ENCODE measurements at regions not wholly inside any gene's neighbourhood (a gene's known extent, or its start where the extent isn't known, plus 50 kb on each side); places are given as distances from the start of the nearest gene placed in this dataset.

DNA sequence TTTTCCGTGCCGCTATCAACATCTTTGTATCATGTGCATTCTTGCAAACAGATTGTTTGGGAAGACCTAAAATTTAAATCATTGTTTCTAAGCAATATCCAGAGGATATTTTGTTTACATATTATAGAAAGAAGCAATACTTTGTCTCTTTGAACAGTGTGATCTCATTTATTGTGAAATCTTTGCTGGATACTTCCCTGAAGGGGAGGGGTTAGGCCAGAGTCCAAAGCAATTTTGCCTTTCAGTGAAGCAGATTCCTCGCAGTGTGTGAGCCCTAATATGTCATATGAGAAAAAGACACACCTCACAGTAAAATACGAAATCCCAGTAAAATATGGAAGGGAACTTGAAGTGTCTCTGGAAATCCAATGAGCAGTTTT, 158.7 kb upstream of the SLCO3A1 start:
- TF ChIP-seq, protein P1, sequence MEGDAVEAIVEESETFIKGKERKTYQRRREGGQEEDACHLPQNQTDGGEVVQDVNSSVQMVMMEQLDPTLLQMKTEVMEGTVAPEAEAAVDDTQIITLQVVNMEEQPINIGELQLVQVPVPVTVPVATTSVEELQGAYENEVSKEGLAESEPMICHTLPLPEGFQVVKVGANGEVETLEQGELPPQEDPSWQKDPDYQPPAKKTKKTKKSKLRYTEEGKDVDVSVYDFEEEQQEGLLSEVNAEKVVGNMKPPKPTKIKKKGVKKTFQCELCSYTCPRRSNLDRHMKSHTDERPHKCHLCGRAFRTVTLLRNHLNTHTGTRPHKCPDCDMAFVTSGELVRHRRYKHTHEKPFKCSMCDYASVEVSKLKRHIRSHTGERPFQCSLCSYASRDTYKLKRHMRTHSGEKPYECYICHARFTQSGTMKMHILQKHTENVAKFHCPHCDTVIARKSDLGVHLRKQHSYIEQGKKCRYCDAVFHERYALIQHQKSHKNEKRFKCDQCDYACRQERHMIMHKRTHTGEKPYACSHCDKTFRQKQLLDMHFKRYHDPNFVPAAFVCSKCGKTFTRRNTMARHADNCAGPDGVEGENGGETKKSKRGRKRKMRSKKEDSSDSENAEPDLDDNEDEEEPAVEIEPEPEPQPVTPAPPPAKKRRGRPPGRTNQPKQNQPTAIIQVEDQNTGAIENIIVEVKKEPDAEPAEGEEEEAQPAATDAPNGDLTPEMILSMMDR (IDR thresholded peaks at IDR 0.05), result no peak
- peak overlapping the region; percentile 27 for H3K4me3 ChIP-seq
- DNase-seq, result no peak

DNA sequence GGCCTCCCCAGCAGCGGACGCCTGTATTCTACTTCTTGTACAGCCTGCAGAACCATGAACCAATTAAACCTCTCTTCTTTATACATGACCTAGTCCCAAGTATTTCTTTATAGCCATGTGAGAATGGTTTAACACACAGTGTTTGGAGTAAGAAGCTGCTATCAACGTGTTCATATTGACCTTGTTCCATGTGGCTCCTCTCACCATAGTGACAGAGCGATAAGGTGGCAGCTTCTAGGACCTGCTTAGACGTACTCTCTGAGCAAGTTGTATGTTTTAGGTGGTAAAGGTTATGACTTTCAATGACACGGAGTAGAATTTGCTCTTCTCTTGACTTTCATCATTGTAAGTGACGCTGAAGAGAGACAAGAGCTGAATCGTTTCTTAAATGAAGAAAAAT, 157.7 kb upstream of the SLCO3A1 start:
- H3K4me1 ChIP-seq, result no peaks in the 10 kb centered on the region
- no peaks in the 10 kb centered on the region for H3K9me3 ChIP-seq
- ATAC-seq (no peak), DNase-seq (no peak)
- no peaks in the 10 kb centered on the region for H3K36me3 ChIP-seq
- H3K27me3 ChIP-seq, result no peaks in the 10 kb centered on the region
- TF ChIP-seq, protein P1 (IDR thresholded peaks at IDR 0.05), result no peak
- H3K4me3 ChIP-seq, result no peak overlapping the region
- H3K27ac ChIP-seq, result no peak overlapping the region
- intact Hi-C loops (cut with DNase I), result no loop called here

More for the DNA sequence above, 158.7 kb upstream of the SLCO3A1 start:
- intact Hi-C loops (cut with DNase I), result no loop called here
- peak; percentile 73 for ATAC-seq
- Histone ChIP-seq H3K9me3 (no peaks in the 10 kb centered on the region), H3K27me3 (no peaks in the 10 kb centered on the region), H3K27ac (peak overlapping the region; percentile 83), H3K36me3 (no peaks in the 10 kb centered on the region), H3K4me1 (no peaks in the 10 kb centered on the region)

DNA sequence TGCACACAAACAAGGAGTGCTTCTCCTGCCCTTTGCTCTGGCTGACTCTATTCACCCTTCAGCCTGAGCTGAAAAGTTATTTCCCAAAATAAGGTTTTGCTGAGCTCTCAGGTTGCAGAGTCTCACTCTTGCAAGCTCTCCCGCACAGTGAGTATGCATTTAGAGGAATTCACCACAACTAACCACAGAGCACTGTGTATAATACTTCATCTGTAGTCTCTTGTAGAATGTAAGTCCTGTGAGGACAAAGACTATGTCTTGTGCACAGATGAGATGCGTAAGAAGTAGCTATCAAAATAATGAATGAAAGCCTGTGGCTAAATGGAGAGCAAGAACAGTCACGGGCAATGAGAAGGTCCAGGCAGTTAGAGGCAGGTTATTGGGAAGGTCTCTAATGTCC, 156.5 kb upstream of the SLCO3A1 start:
- no peak for DNase-seq

DNA sequence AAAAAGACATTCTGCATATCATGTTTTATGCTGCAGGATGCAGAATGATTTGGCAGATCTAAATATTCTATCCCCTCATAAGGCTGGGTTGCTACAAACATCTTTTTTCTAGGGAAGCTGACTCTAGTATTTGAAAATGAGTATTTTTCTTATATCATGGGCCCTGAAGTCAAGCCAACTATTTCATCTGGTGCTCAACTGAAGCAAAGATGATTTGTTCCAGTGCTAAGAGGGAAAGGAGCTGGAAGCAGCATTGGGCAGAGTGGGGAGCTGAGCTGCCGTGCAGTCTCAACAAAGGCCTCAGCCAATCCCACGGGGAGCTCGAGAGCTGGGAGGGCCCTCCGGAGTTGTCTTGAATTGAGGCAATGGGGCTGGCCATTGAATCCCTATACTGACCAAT, 155.3 kb upstream of the SLCO3A1 start:
- TF ChIP-seq, protein P1 (IDR thresholded peaks at IDR 0.05), result no peak
- intact Hi-C loops (cut with DNase I), result no loop called here
- no peak for DNase-seq
- no peaks in the 10 kb centered on the region for H3K4me1 ChIP-seq
- ATAC-seq, result no peak
- no peaks in the 10 kb centered on the region for H3K27me3 ChIP-seq
- no peak overlapping the region for H3K4me3 ChIP-seq
- H3K36me3 ChIP-seq, result no peaks in the 10 kb centered on the region
- H3K27ac ChIP-seq, result no peak overlapping the region
- H3K9me3 ChIP-seq, result no peaks in the 10 kb centered on the region

More for the DNA sequence above, 156.5 kb upstream of the SLCO3A1 start:
- Histone ChIP-seq H3K4me3 (no peak overlapping the region), H3K27ac (no peak overlapping the region), H3K36me3 (no peaks in the 10 kb centered on the region), H3K4me1 (no peaks in the 10 kb centered on the region), H3K9me3 (no peaks in the 10 kb centered on the region), H3K27me3 (no peaks in the 10 kb centered on the region)
- TF ChIP-seq, protein P1 (IDR thresholded peaks at IDR 0.05), result no peak
- ATAC-seq, result no peak
- intact Hi-C loops (cut with DNase I), result no loop called here

DNA sequence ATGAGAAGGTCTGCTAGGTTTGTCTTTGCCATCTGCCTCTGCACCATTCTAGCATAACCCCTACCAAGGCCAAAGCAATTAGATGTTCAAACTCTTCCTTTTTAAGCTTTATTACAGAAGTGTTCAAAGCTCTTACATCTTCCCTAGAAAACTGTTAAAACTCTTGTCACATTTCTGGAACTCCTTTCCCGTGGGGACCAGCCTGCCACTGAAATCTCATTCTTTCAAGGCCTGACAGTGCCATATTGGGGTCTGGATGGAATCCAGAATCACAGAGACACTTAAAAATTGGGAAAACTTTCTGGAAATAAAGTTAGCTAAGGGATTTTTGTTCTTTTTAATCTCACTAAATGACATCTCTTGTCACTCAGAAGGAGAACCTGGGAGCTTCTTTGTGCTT, 153.8 kb upstream of the SLCO3A1 start:
- intact Hi-C loops (cut with DNase I), result no loop called here
- no peak overlapping the region for H3K27ac ChIP-seq
- no peaks in the 10 kb centered on the region for H3K27me3 ChIP-seq
- TF ChIP-seq, protein P1 (IDR thresholded peaks at IDR 0.05), result no peak
- H3K36me3 ChIP-seq, result no peaks in the 10 kb centered on the region
- H3K9me3 ChIP-seq, result no peaks in the 10 kb centered on the region
- no peak overlapping the region for H3K4me3 ChIP-seq
- no peaks in the 10 kb centered on the region for H3K4me1 ChIP-seq
- ATAC-seq (no peak), DNase-seq (no peak)

DNA sequence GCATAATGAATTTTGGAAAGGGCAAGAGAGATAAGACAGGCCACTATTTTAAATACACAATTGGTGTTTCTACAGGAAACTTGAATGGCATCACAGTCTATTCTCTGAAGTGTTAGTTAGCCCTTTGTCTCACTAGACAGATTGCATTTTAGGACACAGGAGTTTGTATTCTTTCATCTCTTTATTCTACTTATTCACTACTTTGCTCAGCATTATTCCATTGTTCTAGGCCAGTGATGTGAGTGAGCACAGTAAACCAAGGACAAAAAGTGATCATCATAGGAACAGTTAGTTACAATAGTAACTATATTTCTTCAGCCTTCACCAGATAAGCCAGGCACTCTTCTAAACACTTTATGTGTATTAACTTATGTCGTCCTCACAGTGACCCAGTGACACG, 150.2 kb upstream of the SLCO3A1 start:
- H3K27ac ChIP-seq, result no peak overlapping the region
- H3K36me3 ChIP-seq, result no peaks in the 10 kb centered on the region
- peaks cover 8% of the 10 kb centered on the region for H3K4me1 ChIP-seq
- H3K4me3 ChIP-seq, result no peak overlapping the region
- intact Hi-C loops (cut with DNase I), result no loop called here
- ATAC-seq (no peak), DNase-seq (no peak)
- H3K27me3 ChIP-seq, result no peaks in the 10 kb centered on the region
- TF ChIP-seq, protein P1 (IDR thresholded peaks at IDR 0.05), result no peak
- no peaks in the 10 kb centered on the region for H3K9me3 ChIP-seq

Data from upper lobe of right lung (tissue), 1 donor.